Right atrium auricular region (tissue), 2 donors: ENCODE measurements at regions not wholly inside any gene's neighbourhood (a gene's known extent, or its start where the extent isn't known, plus 50 kb on each side); places are given as distances from the start of the nearest gene placed in this dataset.

Source experiments
- DNase-seq: peaks from one replicate; pipeline ENCODE4 v3.0.0-alpha.2; 2019; ENCODE audit warnings: low spot score
- H3K27ac ChIP-seq, 2 donors: fragments of 200-600 bp; sonication (generic); 1 replicate in 1 of 2; 2 replicates in 1 of 2; pipeline ENCODE4 v1.5.1; 2016 to 2019
- H3K27me3 ChIP-seq, 2 donors: fragments of 200-600 bp; sonication (generic); one replicate each; pipeline versions ENCODE4 v1.5.1 to v1.6.0; 2017 to 2019
- H3K36me3 ChIP-seq: fragments of 200-600 bp; sonication (generic); one replicate; pipeline ENCODE4 v1.5.1; 2016
- H3K4me1 ChIP-seq, 2 donors: fragments of 200-600 bp; sonication (generic); one replicate each; pipeline versions ENCODE4 v1.5.1 to v1.6.0; 2017 to 2019
- H3K4me3 ChIP-seq, 2 donors: fragments of 200-600 bp; sonication (generic); 1 replicate in 1 of 2; 2 replicates in 1 of 2; pipeline ENCODE4 v1.5.1; 2017 to 2019; ENCODE audit warnings: mild to moderate bottlenecking in 1 of 2, moderate library complexity in 1 of 2
- H3K9me3 ChIP-seq, 2 donors: fragments of 200-600 bp; sonication (generic); one replicate each; pipeline ENCODE4 v1.5.1; 2019
- TF ChIP-seq, protein P1 (sequence below), 2 donors: fragments of 200-600 bp; sonication (generic); IDR thresholded peaks; one replicate each; pipeline ENCODE4 v1.5.1; 2019; ENCODE audit warnings: antibody characterized with exemption in 2 of 2

DNA sequence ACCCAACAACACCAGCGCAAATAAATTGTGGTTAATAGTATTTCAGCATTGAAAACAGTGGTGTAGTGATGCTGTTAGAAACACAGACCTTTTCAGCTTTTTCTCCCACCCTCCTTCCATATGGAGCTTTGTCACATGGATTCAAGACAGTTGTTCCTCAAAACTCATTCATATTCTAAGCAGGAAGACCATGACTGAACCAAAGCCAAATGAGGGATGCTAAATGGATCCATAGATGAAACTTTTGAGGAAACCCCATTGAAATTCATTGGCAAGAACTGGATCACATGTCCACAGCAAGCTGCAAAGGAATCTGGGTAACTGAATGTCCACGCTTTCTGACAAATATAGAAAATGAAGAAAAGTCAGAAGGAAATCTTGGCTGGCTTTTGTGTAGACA lies 615.1 kb upstream of the NETO1 start:
- no peaks in the 10 kb centered on the region for H3K4me1 ChIP-seq
- H3K36me3 ChIP-seq = no peaks in the 10 kb centered on the region
- no peak overlapping the region for H3K4me3 ChIP-seq
- H3K27ac ChIP-seq = no peak overlapping the region
- no peaks in the 10 kb centered on the region for H3K9me3 ChIP-seq
- no peak for DNase-seq
- TF ChIP-seq, protein P1, sequence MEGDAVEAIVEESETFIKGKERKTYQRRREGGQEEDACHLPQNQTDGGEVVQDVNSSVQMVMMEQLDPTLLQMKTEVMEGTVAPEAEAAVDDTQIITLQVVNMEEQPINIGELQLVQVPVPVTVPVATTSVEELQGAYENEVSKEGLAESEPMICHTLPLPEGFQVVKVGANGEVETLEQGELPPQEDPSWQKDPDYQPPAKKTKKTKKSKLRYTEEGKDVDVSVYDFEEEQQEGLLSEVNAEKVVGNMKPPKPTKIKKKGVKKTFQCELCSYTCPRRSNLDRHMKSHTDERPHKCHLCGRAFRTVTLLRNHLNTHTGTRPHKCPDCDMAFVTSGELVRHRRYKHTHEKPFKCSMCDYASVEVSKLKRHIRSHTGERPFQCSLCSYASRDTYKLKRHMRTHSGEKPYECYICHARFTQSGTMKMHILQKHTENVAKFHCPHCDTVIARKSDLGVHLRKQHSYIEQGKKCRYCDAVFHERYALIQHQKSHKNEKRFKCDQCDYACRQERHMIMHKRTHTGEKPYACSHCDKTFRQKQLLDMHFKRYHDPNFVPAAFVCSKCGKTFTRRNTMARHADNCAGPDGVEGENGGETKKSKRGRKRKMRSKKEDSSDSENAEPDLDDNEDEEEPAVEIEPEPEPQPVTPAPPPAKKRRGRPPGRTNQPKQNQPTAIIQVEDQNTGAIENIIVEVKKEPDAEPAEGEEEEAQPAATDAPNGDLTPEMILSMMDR (IDR thresholded peaks at IDR 0.05) = no peak
- H3K27me3 ChIP-seq = no peaks in the 10 kb centered on the region

DNA sequence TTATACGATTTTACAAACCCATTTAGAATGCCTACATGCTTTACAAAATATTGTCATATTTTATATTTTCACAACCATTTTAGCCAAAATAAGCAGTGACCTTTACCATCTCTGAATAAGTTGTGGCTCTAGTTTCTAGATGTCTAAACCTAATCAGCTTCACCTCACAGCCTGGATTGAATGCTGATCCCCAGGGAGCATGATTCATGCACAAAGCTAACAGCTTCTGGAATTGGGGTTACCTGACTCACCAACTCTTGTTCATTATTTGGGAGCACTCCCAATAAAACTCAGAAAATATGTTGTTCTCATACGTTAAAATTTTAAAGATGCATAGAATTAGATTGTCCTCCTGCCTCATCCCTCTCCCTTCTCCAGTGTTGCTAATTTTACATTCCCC lies 611.7 kb upstream of the NETO1 start:
- H3K9me3 ChIP-seq = no peaks in the 10 kb centered on the region

DNA sequence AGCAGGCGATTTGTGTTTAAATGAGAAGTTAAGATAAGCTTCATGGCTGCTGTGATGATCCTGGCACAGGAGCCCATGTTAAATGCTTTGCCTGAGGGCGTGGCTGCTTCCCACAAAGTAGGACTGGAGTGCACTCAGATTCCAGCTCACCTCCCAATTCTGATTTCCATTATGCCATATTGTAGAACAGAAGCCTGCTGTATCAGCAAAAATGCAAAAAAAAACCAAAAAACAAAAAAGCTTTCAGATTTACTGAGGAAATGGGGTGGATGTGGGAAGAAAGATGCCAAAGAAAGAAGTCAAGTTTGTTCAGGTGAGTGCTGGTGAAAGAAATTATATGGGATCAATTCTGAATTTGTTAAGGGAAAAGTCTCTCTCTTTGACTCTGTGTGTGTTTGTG lies 610.4 kb upstream of the NETO1 start:
- Histone ChIP-seq H3K27ac (no peak overlapping the region), H3K4me3 (no peak overlapping the region), H3K4me1 (no peaks in the 10 kb centered on the region), H3K9me3 (no peaks in the 10 kb centered on the region), H3K36me3 (no peaks in the 10 kb centered on the region), H3K27me3 (no peaks in the 10 kb centered on the region)
- TF ChIP-seq, protein P1 (IDR thresholded peaks at IDR 0.05) = no peak
- DNase-seq = no peak

More for the DNA sequence above, 611.7 kb upstream of the NETO1 start:
- Histone ChIP-seq H3K27ac (no peak overlapping the region), H3K4me1 (no peaks in the 10 kb centered on the region), H3K4me3 (no peak overlapping the region), H3K27me3 (no peaks in the 10 kb centered on the region), H3K36me3 (no peaks in the 10 kb centered on the region)
- TF ChIP-seq, protein P1 (IDR thresholded peaks at IDR 0.05) = no peak
- DNase-seq = no peak

DNA sequence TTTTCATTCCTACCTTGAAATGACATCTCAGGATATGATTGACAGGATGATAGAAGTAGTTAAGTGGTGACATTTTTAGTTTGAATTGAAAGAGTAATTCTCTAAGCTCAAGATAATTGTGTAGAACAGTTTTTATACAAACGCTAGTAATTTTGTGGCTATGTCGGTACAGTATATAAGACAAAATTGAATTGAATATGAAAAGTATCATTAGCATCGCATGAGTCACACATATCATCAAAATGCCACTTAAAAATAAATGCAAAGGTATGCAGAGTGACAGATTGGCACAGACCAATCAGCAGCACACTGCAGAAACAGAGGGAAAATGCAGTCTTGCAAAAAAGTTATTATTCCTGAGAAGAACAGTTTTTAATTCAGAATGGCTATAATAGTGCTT lies 608.2 kb upstream of the NETO1 start:
- TF ChIP-seq, protein P1 (IDR thresholded peaks at IDR 0.05) = no peak
- Histone ChIP-seq H3K9me3 (no peaks in the 10 kb centered on the region), H3K27ac (no peak overlapping the region), H3K4me3 (no peak overlapping the region), H3K36me3 (no peaks in the 10 kb centered on the region), H3K4me1 (no peaks in the 10 kb centered on the region), H3K27me3 (no peaks in the 10 kb centered on the region)
- DNase-seq = no peak

DNA sequence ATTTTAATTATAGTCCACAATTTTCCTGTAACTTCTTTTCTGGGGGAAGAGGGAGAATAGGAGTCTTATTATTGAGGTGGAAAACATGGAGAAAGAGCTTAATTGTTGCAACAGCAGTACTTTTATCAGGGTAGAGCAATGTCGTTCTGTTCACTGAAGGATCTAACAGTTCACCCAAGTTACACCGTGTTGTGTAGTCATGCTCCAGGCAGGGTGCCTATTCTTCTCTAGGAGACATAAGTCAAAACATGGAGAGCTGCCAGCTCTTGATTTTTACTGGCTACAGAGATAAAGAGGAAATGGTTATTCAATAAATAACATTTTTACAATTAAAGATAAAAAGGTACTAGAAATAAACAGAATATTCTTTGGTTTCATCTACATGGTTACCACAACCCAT lies 594.3 kb upstream of the NETO1 start:
- Histone ChIP-seq H3K36me3 (no peaks in the 10 kb centered on the region), H3K9me3 (no peaks in the 10 kb centered on the region), H3K4me3 (no peak overlapping the region), H3K4me1 (peaks cover 0 to 9% of the 10 kb centered on the region in 2 donors), H3K27me3 (no peaks in the 10 kb centered on the region), H3K27ac (peak overlapping the region in 1 of 2 donors; percentile 3)
- DNase-seq = no peak
- TF ChIP-seq, protein P1 (IDR thresholded peaks at IDR 0.05) = no peak

GRCh38 chr18:73461780-73462059 lies 593.9 kb upstream of the NETO1 start:
- TF ChIP-seq, protein P1 (IDR thresholded peaks at IDR 0.05) = no peak
- Histone ChIP-seq H3K27ac (peak overlapping the region in 1 of 2 donors; percentile 3), H3K4me3 (no peak overlapping the region), H3K36me3 (no peaks in the 10 kb centered on the region), H3K4me1 (peaks cover 0 to 9% of the 10 kb centered on the region in 2 donors), H3K9me3 (no peaks in the 10 kb centered on the region), H3K27me3 (no peaks in the 10 kb centered on the region)
- DNase-seq = no peak
